HG03354 (cell line): ENCODE measurements at regions not wholly inside any gene's neighbourhood (a gene's known extent, or its start where the extent isn't known, plus 50 kb on each side); places are given as distances from the start of the nearest gene placed in this dataset.
"Not testable (repeated sequence)": the region's sequence is repeated elsewhere in the genome, so short reads cannot be mapped to it uniquely, and the experiment has no call there.

Experiments used
- ATAC-seq: cut with Tn5 transposase; IDR thresholded peaks from one replicate; pipeline ENCODE4 v1.9.1; 2021; ENCODE audit warnings: mild to moderate bottlenecking; ENCODE audit not compliant: unreplicated experiment, poor library complexity, severe bottlenecking

- no peak for ATAC-seq
These were observed 1059.5 kb downstream of the GALC start for GRCh38 chr14:86933460-86933859.

- ATAC-seq = no peak
These were observed 1077.6 kb downstream of the GALC start for GRCh38 chr14:86915406-86915805.

DNA sequence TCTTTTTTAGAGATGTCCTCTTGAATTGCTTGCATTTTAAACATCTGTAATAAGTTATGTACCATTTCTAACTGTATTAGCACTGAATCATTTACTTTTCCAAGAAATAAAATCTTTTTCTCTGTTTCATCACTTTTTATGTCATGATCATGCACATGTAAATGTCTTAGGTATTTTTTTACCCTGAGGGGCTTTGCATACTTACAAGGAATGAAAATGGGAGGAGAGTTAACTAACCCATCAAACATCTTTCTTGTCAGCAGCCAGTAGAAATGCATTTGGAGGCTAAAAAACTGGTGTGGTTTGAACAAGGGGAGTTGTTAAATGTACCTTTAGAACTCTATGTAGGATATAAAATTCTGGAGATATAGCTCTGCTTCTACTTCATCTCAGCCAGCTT, 1080.3 kb downstream of the GALC start:
- ATAC-seq = no peak

GRCh38 chr14:86911486-86911885, 1081.5 kb downstream of the GALC start:
- no peak for ATAC-seq

- ATAC-seq = not testable (repeated sequence)
These were observed 1087.5 kb downstream of the GALC start for GRCh38 chr14:86905386-86905926.

DNA sequence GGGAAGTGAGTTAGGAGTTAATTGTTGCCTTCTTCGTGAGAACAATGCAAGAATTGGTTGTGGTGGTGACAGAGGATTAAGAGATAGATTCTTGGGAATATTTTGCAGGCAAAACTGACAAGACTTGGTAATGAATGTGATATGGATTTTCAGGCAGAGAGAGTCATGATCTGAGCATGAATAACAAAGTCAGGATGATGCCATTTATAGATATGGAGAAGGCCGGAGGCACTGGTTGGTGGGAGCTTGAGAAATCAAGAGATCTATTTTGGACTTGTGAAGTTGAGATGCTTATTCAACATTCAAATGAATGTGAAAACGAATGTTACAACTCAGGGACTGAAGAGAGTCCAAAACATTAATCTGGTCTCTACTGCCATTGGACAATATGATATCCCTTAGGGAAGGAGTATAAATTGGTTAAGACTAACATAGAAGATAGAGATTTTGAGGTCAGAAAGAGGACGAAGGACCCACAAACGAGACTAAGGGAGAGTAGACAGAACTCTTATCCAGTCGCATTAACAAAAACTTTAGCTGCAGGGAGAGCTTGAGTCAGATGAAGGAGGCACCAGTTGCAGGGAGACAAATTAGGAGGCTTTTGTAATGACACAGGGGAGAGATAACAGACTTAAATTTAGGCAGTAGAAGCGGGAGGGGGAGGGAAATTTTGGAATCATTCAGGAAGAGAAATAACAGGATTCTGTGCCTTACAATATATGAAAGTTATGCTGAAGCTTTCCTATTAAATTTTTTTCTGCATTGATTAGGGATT, 1090.6 kb downstream of the GALC start:
- ATAC-seq = no peak

DNA sequence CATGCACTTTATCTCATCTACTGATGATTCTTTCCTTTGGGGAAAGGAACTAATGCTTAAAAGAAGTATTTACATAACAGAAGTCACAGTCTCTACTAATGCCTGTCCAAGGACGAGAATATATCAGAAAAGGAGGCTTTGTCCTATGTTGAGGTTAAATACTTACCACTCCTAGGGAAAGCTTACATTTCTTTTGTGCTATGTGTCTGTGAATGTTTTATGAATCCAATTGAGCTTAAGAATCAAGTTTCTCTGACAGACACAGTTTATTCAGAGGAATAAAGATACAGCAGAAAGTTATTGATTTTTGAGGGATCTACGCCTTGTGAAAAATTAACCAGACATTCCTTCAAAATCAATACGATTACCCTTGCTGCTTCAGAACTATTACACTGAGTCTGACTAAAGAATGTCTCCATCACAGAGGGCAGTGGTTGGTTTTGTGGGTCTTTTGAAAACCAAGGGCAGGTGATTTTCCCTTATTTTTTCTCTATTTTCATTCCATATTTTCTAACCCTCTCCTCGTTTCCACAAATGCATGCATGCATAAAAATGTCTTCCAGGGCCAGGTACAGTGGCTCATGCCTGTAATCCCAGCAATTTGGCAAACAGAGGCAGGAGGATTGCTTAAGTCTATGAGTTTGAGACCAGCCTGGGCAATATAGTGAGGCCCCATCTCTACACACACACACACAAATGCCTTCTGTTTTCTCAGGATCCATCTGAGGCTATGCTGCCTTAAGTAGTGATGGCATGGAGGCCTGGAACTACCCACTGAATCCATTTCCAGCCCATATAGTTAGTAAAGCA, 1095.1 kb downstream of the GALC start:
- no peak for ATAC-seq

- no peak for ATAC-seq
These were observed 1095.8 kb downstream of the GALC start for GRCh38 chr14:86897224-86897623.

GRCh38 chr14:86896701-86897100, 1096.3 kb downstream of the GALC start:
- no peak for ATAC-seq

- no peak for ATAC-seq
These were observed 1100.6 kb downstream of the GALC start for GRCh38 chr14:86892152-86892956.

- no peak for ATAC-seq
These were observed 1107.7 kb downstream of the GALC start for GRCh38 chr14:86885280-86885679.

- ATAC-seq = no peak
These were observed 1108.5 kb downstream of the GALC start for GRCh38 chr14:86884498-86884897.

- ATAC-seq = no peak
These were observed 1110.2 kb downstream of the GALC start for GRCh38 chr14:86882818-86883217.

- no peak for ATAC-seq
These were observed 1127.0 kb downstream of the GALC start for GRCh38 chr14:86865934-86866333.

DNA sequence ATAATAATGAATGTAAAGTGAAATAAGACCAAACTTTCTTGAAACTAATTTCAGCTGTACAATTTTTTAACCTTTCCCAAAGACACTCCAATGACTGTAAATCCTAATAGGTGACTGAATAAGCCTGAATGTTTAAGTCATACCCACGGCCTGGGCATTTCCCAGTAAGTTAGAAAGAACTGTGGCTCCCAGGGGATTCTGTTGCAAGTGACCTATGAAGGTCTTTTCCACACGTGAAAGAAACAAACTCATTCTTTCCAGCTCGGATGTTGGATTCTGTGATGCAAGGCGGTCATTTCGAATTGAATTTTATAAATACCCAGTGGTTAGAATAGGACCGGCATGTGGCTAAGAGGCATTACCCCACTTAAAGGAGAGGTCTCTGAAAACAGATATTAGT, 1134.4 kb downstream of the GALC start:
- ATAC-seq = no peak

DNA sequence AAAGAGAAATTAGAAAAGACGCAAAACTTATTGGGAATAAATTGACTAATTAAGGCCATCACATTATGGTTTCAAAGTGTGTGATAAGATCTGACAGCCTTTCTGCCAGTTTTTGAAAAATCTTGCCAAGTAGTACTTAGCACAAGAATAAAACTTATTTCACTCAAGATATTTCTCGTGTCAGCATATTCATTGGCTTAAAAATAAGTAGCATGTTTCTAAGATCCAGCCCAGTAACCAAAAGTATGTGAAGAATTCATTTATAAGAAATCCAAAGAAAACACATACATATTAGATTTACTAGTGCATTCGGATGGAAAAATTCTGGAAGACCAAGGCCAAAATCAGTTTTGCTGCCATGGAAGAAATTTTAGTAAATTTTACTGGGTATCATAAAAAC, 1135.0 kb downstream of the GALC start:
- ATAC-seq = no peak

DNA sequence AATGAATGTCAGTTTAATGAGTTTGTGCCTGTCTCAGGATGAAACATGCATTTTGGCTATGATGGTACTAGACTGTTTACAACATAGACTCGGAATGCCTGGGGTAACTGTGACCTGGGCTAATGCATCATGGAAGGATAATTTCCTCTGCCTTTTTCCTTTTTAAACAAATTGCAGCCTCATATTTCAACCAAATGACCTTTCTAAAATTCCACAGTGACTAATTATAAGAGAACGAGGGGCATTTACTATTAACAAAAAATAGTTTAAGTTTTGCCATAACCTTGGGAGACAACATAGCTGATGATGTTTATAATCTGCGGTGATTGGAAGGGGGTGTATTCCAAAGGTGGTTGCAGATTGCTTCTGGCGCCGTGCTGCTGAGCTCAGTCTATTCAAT, 1140.5 kb downstream of the GALC start:
- ATAC-seq = no peak

DNA sequence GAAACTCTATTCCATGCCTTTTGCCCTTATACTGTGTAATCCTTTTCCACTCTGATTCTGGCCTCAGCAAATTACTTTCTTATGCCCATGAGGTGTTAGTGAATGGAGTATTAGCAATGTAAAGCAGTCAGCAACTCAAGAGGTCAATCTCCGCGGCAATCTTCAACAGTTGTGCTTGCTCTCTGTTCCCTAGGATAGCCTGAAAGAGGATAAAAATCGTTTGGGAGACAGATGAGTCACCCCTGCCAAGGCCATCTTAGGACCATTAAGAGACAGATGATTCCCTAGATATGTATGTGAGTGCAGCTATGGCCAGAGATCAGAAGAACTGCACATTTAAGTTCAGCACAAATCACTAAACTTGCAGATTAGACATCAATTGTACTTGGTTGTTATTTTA, 1145.8 kb downstream of the GALC start:
- ATAC-seq = no peak

GRCh38 chr14:86838363-86838762, 1154.6 kb downstream of the GALC start:
- no peak for ATAC-seq

GRCh38 chr14:86826661-86827060, 1166.3 kb downstream of the GALC start:
- no peak for ATAC-seq
